ENCODE measurements at regions not wholly inside any gene's neighbourhood (a gene's known extent, or its start where the extent isn't known, plus 50 kb on each side); places are given as distances from the start of the nearest gene placed in this dataset.
"Not testable (repeated sequence)": the region's sequence is repeated elsewhere in the genome, so short reads cannot be mapped to it uniquely, and the experiment has no call there.

DNA sequence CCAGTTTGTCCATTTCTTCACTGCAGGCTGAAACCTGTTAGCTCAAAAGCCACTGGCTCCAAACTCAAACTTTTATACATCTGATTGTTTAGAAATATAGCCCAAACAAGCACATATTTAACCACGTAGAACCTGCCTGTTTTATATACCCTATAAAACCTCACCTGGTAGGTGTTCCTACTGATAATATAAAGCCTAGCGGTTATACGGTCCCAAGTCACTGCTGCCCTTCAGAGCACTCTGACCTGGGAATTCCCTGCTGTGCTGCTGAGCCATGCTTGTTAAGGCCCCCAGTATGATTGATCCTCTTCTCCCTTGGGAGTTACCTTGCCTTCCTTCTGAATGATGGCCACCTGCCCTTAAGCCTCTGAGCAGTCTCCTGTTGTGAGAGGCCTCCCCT is 432.8 kb upstream of the LCORL start:
- Mint-ChIP-seq H3K4me3 (no peak overlapping the region), H3K4me1 (no peaks in the 10 kb centered on the region), H3K27ac (no peak overlapping the region), H3K27me3 (no peaks in the 10 kb centered on the region), H3K9me3 (peaks cover 0 to 8% (median 3%) of the 10 kb centered on the region in 3 donors), H3K36me3 (no peaks in the 10 kb centered on the region)

DNA sequence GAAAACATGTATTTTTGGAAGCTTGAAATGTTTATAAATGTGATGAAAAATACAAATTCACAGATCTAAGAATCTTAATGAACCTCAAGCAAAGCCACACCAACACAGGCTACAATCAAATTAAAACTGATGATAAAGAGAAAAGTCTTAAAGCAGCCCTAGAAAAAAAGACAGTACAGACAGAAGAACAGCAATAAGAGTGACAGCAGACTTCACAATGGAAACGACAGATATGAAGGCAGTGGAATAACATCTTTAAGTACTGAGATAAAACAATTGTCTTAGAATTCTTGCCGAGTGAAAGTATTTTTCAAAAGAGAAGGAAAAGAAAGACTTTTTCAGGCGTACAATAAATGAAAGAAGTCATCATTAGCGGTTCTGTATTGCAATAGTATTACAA is 423.6 kb upstream of the LCORL start:
- Mint-ChIP-seq H3K9me3 (peaks cover 5 to 13% (median 9%) of the 10 kb centered on the region in 3 donors), H3K36me3 (peaks cover 2% of the 10 kb centered on the region), H3K27me3 (no peaks in the 10 kb centered on the region), H3K4me1 (no peaks in the 10 kb centered on the region), H3K4me3 (no peak overlapping the region), H3K27ac (no peak overlapping the region)

DNA sequence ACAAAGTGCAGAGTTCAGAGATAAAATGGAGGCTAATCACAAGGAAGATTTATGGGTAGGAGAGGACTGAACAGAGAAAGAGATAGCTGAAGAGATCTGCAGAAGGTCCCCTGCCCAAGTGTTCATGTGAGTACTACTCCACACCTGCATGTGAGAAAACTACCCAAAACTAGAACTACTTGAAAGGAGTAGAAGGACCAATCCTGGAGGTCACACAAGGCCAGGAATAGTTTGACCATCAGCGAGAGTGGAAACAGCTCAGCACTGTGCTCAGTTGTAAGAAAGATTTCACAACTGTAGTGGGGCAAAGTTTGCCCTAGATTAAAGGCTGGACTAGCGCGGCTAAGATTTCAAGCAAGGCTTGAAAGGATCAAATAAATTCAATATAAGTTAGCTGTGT is 422.7 kb upstream of the LCORL start:
- Mint-ChIP-seq H3K36me3 (peaks cover 2% of the 10 kb centered on the region), H3K4me1 (no peaks in the 10 kb centered on the region), H3K27ac (no peak overlapping the region), H3K9me3 (peaks cover 5 to 13% (median 9%) of the 10 kb centered on the region in 3 donors), H3K4me3 (no peak overlapping the region), H3K27me3 (no peaks in the 10 kb centered on the region)

GRCh38 chr4:18442957-18443356 is 421.4 kb upstream of the LCORL start:
- no peak overlapping the region for H3K27ac Mint-ChIP-seq
- no peaks in the 10 kb centered on the region for H3K4me1 Mint-ChIP-seq
- peaks cover 2% of the 10 kb centered on the region for H3K36me3 Mint-ChIP-seq
- H3K9me3 Mint-ChIP-seq: peaks cover 5 to 13% (median 9%) of the 10 kb centered on the region in 3 donors
- no peak overlapping the region for H3K4me3 Mint-ChIP-seq
- no peaks in the 10 kb centered on the region for H3K27me3 Mint-ChIP-seq

- no peaks in the 10 kb centered on the region for H3K4me1 Mint-ChIP-seq
- peaks cover 3 to 10% (median 6%) of the 10 kb centered on the region in 3 donors for H3K9me3 Mint-ChIP-seq
- H3K36me3 Mint-ChIP-seq: peaks cover 2% of the 10 kb centered on the region
- no peak overlapping the region for H3K4me3 Mint-ChIP-seq
- no peaks in the 10 kb centered on the region for H3K27me3 Mint-ChIP-seq
- no peak overlapping the region for H3K27ac Mint-ChIP-seq
Measured at GRCh38 chr4:18441676-18442075, 420.1 kb upstream of the LCORL start.

GRCh38 chr4:18441203-18441590 is 419.6 kb upstream of the LCORL start:
- H3K27ac Mint-ChIP-seq: no peak overlapping the region
- no peaks in the 10 kb centered on the region for H3K27me3 Mint-ChIP-seq
- H3K36me3 Mint-ChIP-seq: peaks cover 2% of the 10 kb centered on the region
- peaks cover 3 to 9% (median 6%) of the 10 kb centered on the region in 3 donors for H3K9me3 Mint-ChIP-seq
- no peak overlapping the region for H3K4me3 Mint-ChIP-seq
- H3K4me1 Mint-ChIP-seq: no peaks in the 10 kb centered on the region

DNA sequence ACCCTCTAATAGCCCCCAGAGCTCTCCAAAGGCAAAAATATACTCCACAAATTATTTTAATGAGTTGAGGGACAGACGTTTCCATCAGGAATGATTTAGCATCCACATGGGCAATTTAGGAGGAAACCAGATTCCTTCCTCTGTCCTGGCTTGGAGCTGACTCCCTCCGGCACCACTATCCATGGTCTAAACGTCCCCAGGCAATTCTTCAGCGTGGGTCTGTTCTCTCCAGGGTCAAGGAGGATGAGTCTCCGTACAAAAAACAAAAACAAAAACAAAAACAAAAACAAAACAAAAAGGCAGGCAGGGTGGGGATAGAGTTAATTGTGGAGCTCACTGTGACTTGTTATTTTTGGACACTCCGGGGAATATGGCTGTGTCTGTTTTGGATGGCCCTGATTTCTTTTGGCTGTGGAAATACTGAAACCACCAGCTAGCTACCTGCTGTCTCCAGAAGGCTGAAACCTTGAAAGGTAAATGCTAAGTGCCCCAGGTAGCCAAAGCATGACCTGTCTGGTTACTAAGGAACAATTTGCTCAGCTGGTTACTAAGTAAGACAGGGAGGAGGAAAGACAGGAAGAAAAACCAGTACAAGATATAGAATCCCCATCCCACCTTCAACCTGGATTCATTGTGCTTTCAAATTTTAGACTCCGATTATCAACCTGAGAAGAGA is 419.1 kb upstream of the LCORL start:
- H3K4me1 Mint-ChIP-seq: no peaks in the 10 kb centered on the region
- H3K9me3 Mint-ChIP-seq: peaks cover 3 to 9% (median 6%) of the 10 kb centered on the region in 3 donors
- no peak overlapping the region for H3K4me3 Mint-ChIP-seq
- no peak overlapping the region for H3K27ac Mint-ChIP-seq
- no peaks in the 10 kb centered on the region for H3K27me3 Mint-ChIP-seq
- H3K36me3 Mint-ChIP-seq: peaks cover 2% of the 10 kb centered on the region

- no peaks in the 10 kb centered on the region for H3K4me1 Mint-ChIP-seq
- H3K4me3 Mint-ChIP-seq: no peak overlapping the region
- no peaks in the 10 kb centered on the region for H3K36me3 Mint-ChIP-seq
- H3K27me3 Mint-ChIP-seq: no peaks in the 10 kb centered on the region
- no peak overlapping the region for H3K27ac Mint-ChIP-seq
- peaks cover 0 to 4% (median 3%) of the 10 kb centered on the region in 3 donors for H3K9me3 Mint-ChIP-seq
Measured at GRCh38 chr4:18439311-18439710, 417.8 kb upstream of the LCORL start.

DNA sequence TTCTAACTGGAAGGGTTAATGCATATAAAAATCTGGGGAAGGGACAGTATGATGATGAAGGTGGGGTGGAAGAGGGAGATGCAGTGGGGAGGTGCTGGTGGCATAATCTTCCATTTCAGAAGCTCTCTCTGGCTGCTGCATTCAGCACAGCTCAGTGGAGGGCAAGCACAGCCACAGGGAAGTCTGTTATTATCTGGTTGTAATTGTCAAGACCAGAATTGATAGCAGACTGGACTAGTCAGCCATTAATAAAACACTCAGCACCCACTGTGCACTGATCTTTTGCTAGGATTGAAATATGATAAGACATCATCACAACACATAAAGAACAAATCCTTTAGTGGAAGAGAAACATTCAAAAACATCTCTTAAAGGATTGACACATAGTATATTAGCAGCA is 414.2 kb upstream of the LCORL start:
- Mint-ChIP-seq H3K27me3 (peaks cover 3% of the 10 kb centered on the region), H3K9me3 (no peaks in the 10 kb centered on the region), H3K4me1 (no peaks in the 10 kb centered on the region), H3K4me3 (no peak overlapping the region), H3K36me3 (no peaks in the 10 kb centered on the region), H3K27ac (no peak overlapping the region)

- H3K9me3 Mint-ChIP-seq: peaks cover 0 to 4% (median 0%) of the 10 kb centered on the region in 3 donors
- H3K27ac Mint-ChIP-seq: no peak overlapping the region
Measured at GRCh38 chr4:18422685-18423084, 401.1 kb upstream of the LCORL start.

GRCh38 chr4:18421519-18421918 is 400.0 kb upstream of the LCORL start:
- H3K4me1 Mint-ChIP-seq: no peaks in the 10 kb centered on the region
- H3K36me3 Mint-ChIP-seq: no peaks in the 10 kb centered on the region
- no peak overlapping the region for H3K27ac Mint-ChIP-seq
- no peaks in the 10 kb centered on the region for H3K27me3 Mint-ChIP-seq
- H3K4me3 Mint-ChIP-seq: no peak overlapping the region
- H3K9me3 Mint-ChIP-seq: peaks cover 0 to 4% (median 0%) of the 10 kb centered on the region in 3 donors

More at GRCh38 chr4:18422685-18423084, 401.1 kb upstream of the LCORL start:
- Mint-ChIP-seq H3K4me1 (no peaks in the 10 kb centered on the region), H3K36me3 (no peaks in the 10 kb centered on the region), H3K4me3 (no peak overlapping the region), H3K27me3 (no peaks in the 10 kb centered on the region)

DNA sequence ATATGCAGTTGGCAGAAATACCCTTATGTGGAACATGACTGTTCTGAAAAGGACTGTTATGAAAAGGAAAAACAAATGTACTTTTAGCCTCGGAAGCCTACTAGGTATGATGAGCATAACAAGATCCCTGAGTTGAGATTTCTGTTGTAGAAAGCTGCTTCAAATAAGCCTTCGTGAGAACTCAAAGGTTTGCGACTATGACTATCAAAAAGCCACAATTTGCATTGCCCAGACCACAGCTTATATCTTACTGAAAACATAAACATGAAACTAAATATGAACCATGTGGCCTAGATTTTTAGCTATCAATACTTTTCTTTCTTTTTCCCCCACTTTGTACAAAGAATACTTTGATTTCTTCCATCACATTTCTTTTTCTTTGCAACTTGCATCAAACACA is 398.2 kb upstream of the LCORL start:
- H3K36me3 Mint-ChIP-seq: no peaks in the 10 kb centered on the region
- H3K9me3 Mint-ChIP-seq: peaks cover 0 to 4% (median 0%) of the 10 kb centered on the region in 3 donors
- H3K27me3 Mint-ChIP-seq: no peaks in the 10 kb centered on the region
- H3K4me3 Mint-ChIP-seq: no peak overlapping the region
- no peaks in the 10 kb centered on the region for H3K4me1 Mint-ChIP-seq
- H3K27ac Mint-ChIP-seq: no peak overlapping the region

GRCh38 chr4:18418195-18418898 is 396.8 kb upstream of the LCORL start:
- not testable (repeated sequence) for H3K27ac Mint-ChIP-seq, H3K4me3 Mint-ChIP-seq, H3K27me3 Mint-ChIP-seq, H3K36me3 Mint-ChIP-seq, H3K4me1 Mint-ChIP-seq, H3K9me3 Mint-ChIP-seq

DNA sequence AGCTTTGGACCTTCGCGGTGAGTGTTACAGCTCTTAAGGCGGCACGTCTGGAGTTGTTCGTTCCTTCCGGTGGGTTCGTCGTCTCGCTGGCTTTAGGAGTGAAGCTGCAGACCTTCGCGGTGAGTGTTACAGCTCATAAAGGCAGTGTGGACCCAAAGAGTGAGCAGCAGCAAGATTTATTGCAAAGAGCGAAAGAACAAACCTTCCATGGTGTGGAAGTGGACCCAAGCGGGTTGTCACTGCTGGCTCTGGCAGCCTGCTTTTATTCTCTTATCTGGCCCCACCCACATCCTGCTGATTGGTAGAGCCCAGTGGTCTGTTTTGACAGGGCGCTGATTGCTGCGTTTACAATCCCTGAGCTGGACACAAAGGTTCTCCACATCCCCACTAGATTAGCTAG is 396.1 kb upstream of the LCORL start:
- not testable (repeated sequence) for H3K9me3 Mint-ChIP-seq, H3K27me3 Mint-ChIP-seq, H3K36me3 Mint-ChIP-seq, H3K4me1 Mint-ChIP-seq, H3K27ac Mint-ChIP-seq
- peak overlapping the region in 1 of 4 donors; percentile 63 for H3K4me3 Mint-ChIP-seq

DNA sequence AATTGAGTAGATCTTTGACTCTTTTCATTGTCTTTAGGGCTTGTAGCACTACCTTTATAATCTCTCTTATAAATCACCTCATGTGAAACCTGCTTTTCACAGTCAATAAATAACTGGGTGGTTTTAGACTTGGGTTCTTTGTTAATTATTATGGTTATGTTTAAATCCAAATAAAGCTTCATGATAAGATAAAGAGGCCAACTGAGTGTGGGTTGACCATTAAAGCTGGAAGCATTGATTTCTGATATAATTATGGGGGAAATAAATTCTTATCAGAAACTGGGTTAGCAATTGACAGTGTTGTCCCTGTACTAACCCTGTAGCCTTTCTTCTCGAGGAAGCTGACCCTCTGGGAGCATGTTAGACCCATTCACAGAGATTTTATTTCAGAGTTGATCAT is 384.7 kb upstream of the LCORL start:
- Mint-ChIP-seq H3K36me3 (no peaks in the 10 kb centered on the region), H3K4me1 (peaks cover 0 to 2% (median 0%) of the 10 kb centered on the region in 3 donors), H3K27me3 (peaks cover 2% of the 10 kb centered on the region), H3K9me3 (peaks cover 0 to 2% (median 0%) of the 10 kb centered on the region in 3 donors), H3K4me3 (no peak overlapping the region), H3K27ac (no peak overlapping the region)

DNA sequence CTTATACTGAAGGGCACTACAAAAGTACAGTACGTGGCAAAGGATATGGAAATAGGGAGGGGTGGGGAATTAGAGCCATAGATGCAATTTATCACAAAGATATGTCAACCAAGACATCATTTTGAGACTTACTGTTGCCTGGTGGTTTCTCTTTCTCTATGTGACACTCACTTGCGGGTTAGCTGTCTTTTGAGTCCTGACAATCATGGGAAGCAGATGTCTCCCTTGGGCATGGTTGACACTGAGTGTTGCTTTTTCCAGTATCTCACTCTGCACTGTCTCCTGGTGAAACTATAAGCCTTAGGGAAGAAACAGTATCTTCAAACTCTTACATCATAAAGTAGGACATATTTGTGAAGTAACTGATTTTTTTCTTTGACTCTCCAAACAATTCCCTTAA is 383.5 kb upstream of the LCORL start:
- no peak overlapping the region for H3K27ac Mint-ChIP-seq
- peaks cover 0 to 2% (median 0%) of the 10 kb centered on the region in 3 donors for H3K9me3 Mint-ChIP-seq
- H3K27me3 Mint-ChIP-seq: peaks cover 2% of the 10 kb centered on the region
- peaks cover 0 to 2% (median 0%) of the 10 kb centered on the region in 3 donors for H3K4me1 Mint-ChIP-seq
- H3K36me3 Mint-ChIP-seq: peaks cover 1% of the 10 kb centered on the region
- no peak overlapping the region for H3K4me3 Mint-ChIP-seq

Data from IgD-negative memory B cell (primary cell).